ENCODE measurements at regions not wholly inside any gene's neighbourhood (a gene's known extent, or its start where the extent isn't known, plus 50 kb on each side); places are given as distances from the start of the nearest gene placed in this dataset.

- TF ChIP-seq CTCF (IDR thresholded peaks at IDR 0.05) (no peak), POLR2A (IDR thresholded peaks at IDR 0.05) (no peak), POLR2AphosphoS5 (IDR thresholded peaks at IDR 0.05) (no peak)
Observed at GRCh38 chr14:98304574-98304973, 967.4 kb downstream of the BCL11B start.

Measured in suprapubic skin (tissue), 4 donors.